Upper lobe of left lung (tissue), 6 donors: ENCODE measurements at regions not wholly inside any gene's neighbourhood (a gene's known extent, or its start where the extent isn't known, plus 50 kb on each side); places are given as distances from the start of the nearest gene placed in this dataset.
A peak's percentile ranks its signal among the peaks of the same experiment; 100 is the strongest.

Experiments
- ATAC-seq, 2 donors: fragments of 200-7000 bp; cut with Tn5 transposase; one replicate each; pipeline ENCODE4 v1.9.1; 2022; ENCODE audit warnings: mild to moderate bottlenecking in 2 of 2, moderate library complexity in 2 of 2; ENCODE audit not compliant: low FRiP score in 2 of 2
- DNase-seq, 2 donors: peaks; one replicate each; pipeline ENCODE4 v3.0.0-alpha.2; 2019 to 2020
- H3K27ac ChIP-seq, 4 donors: fragments of 200-600 bp; sonication (generic); one replicate each; pipeline ENCODE4 v1.5.1; 2016 to 2019
- H3K27me3 ChIP-seq, 4 donors: fragments of 200-600 bp; sonication (generic); one replicate each; pipeline ENCODE4 v1.5.1; 2017 to 2019
- H3K36me3 ChIP-seq, 4 donors: fragments of 200-600 bp; sonication (generic); one replicate each; pipeline ENCODE4 v1.5.1; 2016 to 2019
- H3K4me1 ChIP-seq, 4 donors: fragments of 200-600 bp; sonication (generic); one replicate each; pipeline ENCODE4 v1.5.1; 2018 to 2019
- H3K4me3 ChIP-seq, 4 donors: fragments of 200-600 bp; sonication (generic); one replicate each; pipeline ENCODE4 v1.5.1; 2017 to 2019; ENCODE audit warnings: mild to moderate bottlenecking in 2 of 4, moderate library complexity in 1 of 4
- H3K9me3 ChIP-seq, 4 donors: fragments of 200-600 bp; sonication (generic); one replicate each; pipeline ENCODE4 v1.5.1; 2018 to 2019
- EP300 ChIP-seq, 4 donors: sonication (generic); formaldehyde crosslinking; IDR thresholded peaks; one replicate each; pipeline ENCODE4 v1.5.1; 2017; ENCODE audit warnings: antibody characterized with exemption in 4 of 4, control low read depth in 2 of 4
- POLR2A ChIP-seq, 4 donors: fragments of 450-650 bp; IDR thresholded peaks; one replicate each; pipeline ENCODE4 v1.5.1; 2016 to 2017; ENCODE audit warnings: antibody characterized with exemption in 4 of 4, mild to moderate bottlenecking in 2 of 4
- POLR2AphosphoS5 ChIP-seq, 2 donors: sonication (generic); formaldehyde crosslinking; IDR thresholded peaks; one replicate each; pipeline ENCODE4 v1.5.1; 2017; ENCODE audit warnings: antibody characterized with exemption in 2 of 2
- WGBS, 2 donors: methylation state at CpG; one replicate each; pipeline ENCODE4 v1.1.5; 2017 to 2018; 5-methylcytosine and 5-hydroxymethylcytosine counted together
- TF ChIP-seq, protein P1 (sequence below), 6 experiments: fragments of 450-650 bp in 4 of 6; fragments of 200-600 bp in 2 of 6; sonication (generic) in 2 of 6; IDR thresholded peaks; one replicate each; pipeline ENCODE4 v1.5.1; 2016 to 2019; ENCODE audit warnings: antibody characterized with exemption in 6 of 6
- donor health status: DM: no; HTN: no; CAD: no; lungs with moderate emphysema.
- donor health status: DM: no; HTN: yes; CAD: no; lungs with severe emphysema.

DNA sequence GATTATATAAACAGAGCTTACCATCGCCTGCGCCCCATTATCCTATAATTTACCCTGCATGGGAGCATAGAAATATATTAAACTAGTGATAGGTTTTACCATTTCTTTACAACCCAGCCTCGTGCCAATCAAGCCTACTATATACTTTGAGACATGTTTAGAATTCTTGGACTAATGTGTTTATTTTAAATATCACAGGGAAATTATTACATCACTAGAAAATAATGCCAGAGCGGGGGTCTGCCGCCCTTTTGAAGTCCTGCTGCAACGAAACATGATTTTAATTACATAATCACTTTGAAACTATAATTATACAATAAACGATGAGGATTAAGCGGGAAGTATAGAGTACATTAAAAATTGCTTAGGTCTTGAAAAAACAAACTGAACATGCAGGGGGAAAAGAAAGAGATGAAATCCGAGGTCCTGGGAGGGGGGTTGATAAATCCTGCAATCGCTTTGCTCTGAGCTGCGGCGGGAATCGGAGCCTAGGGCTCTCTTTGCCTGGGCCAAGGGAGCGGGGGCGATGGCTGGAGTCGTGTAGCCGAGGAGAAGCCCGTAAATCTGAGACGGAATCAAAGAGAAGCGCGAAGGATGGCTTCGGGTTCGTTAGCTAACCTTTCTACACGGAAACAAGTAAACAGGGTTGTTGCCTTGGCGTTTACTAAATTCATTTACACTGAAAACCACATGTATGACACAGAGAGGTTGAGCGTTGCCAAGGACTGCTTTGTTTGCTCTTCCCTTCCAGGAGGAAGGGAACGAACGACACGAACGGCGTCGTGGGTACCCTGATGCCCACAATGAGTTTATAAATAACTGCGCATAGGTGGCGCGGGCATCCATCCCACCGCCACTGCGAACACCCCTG is 127.6 kb downstream of the TMEM174 start:
- H3K4me3 ChIP-seq: no peak overlapping the region
- TF ChIP-seq, protein P1, sequence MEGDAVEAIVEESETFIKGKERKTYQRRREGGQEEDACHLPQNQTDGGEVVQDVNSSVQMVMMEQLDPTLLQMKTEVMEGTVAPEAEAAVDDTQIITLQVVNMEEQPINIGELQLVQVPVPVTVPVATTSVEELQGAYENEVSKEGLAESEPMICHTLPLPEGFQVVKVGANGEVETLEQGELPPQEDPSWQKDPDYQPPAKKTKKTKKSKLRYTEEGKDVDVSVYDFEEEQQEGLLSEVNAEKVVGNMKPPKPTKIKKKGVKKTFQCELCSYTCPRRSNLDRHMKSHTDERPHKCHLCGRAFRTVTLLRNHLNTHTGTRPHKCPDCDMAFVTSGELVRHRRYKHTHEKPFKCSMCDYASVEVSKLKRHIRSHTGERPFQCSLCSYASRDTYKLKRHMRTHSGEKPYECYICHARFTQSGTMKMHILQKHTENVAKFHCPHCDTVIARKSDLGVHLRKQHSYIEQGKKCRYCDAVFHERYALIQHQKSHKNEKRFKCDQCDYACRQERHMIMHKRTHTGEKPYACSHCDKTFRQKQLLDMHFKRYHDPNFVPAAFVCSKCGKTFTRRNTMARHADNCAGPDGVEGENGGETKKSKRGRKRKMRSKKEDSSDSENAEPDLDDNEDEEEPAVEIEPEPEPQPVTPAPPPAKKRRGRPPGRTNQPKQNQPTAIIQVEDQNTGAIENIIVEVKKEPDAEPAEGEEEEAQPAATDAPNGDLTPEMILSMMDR (IDR thresholded peaks at IDR 0.05): no peak
- TF ChIP-seq POLR2AphosphoS5 (IDR thresholded peaks at IDR 0.05) (no peak), POLR2A (IDR thresholded peaks at IDR 0.05) (no peak), EP300 (IDR thresholded peaks at IDR 0.05) (no peak)
- H3K36me3 ChIP-seq: no peaks in the 10 kb centered on the region
- WGBS, 2 donors: 11 to 13% methylated on average over 37 of the region's 37 CpGs
- peaks cover 11 to 30% (median 20%) of the 10 kb centered on the region in 4 donors for H3K4me1 ChIP-seq
- no peak for ATAC-seq
- no peaks in the 10 kb centered on the region for H3K9me3 ChIP-seq
- DNase-seq: no peak
- no peak overlapping the region for H3K27ac ChIP-seq
- peaks cover 0 to 90% (median 47%) of the 10 kb centered on the region in 4 donors for H3K27me3 ChIP-seq

DNA sequence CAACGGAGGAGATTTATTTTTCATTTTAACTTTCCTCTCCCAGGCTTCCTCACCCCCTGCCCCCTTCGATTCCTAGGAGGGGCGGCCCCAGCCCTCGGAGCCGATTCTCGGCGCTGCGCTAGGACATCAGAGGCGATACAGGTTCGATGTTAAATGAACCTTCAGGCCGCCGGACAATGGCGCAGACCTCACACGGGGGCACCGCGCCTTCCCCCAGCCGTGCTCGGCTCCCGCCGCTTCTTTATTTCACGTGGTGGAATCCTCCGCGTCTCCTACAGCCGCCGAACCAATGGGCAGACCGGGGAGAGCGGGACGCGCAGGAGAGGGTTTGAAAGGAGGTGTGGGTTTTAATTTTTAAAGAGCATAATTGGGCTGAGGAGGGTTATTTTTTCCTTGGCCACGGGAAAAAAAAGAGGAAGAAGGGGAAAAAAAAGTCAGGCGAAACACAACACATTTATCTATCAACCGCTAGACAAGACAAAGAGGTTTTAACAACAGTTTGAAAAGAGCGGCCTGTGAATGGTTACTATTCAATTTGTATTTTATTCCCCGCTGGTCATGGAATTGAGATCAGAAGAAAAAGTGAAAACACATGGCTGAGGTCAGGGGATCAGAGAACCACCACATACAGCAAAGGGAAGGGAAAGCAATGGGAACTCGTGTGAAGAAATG is 126.8 kb downstream of the TMEM174 start:
- Histone ChIP-seq H3K4me1 (peaks cover 11 to 30% (median 20%) of the 10 kb centered on the region in 4 donors), H3K4me3 (no peak overlapping the region), H3K9me3 (no peaks in the 10 kb centered on the region), H3K27ac (no peak overlapping the region), H3K36me3 (no peaks in the 10 kb centered on the region), H3K27me3 (peaks cover 0 to 91% (median 45%) of the 10 kb centered on the region in 4 donors)
- TF ChIP-seq POLR2AphosphoS5 (IDR thresholded peaks at IDR 0.05): no peak
- TF ChIP-seq, protein P1 (IDR thresholded peaks at IDR 0.05): no peak
- TF ChIP-seq POLR2A (IDR thresholded peaks at IDR 0.05): no peak
- no peak for TF ChIP-seq EP300 (IDR thresholded peaks at IDR 0.05)
- ATAC-seq (no peak), DNase-seq (peak in 1 of 2 donors; percentile 65)
- WGBS, 2 donors: 9 to 11% methylated on average over 34 to 35 of the region's 35 CpGs

DNA sequence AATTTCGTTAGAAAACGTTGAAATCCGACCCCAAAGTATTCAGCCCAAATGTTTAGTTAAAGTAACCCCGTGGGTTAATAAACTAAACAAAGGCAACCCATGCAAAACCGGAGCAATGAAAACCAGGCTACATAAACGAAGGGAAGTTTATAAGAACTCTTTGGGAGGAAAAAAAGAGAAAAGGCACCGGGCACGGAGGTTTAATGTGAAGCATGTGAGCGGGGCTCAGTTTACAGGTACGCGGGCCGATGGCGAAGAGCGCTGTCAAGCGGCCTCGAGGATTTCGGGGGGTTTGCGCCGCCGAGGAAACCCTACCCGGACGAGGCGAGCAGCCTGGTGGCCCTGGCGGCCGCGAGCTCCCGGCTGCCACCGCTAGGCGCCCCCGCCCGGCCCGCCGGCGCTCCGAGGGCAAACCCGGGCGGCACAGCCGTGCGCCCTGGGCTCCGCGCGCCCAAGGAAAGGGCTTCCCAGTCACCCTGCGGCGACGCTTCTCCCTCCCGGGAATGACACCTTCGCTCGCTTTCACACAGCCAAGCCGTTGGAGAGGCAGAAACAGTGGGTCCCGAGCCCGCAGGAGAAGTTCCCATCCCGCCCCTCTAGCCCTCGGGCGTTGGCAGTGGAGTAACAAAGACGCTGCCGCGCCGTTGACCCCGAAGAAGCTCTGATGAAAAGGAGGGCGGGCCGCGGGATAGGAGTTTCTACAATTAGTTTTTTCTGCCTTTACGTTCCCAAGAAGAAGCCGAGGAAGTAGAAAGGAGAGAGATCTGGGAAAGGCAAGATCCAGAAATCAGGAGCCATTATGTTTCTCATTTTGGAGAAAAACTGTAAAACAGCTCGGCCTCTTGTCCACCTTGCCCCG is 126.0 kb downstream of the TMEM174 start:
- no peaks in the 10 kb centered on the region for H3K36me3 ChIP-seq
- TF ChIP-seq EP300 (IDR thresholded peaks at IDR 0.05) (no peak), POLR2A (IDR thresholded peaks at IDR 0.05) (no peak), POLR2AphosphoS5 (IDR thresholded peaks at IDR 0.05) (no peak)
- TF ChIP-seq, protein P1 (IDR thresholded peaks at IDR 0.05): peak; percentile 14 to 50 (median 25)
- 5 to 7% methylated on average over 39 to 54 of the region's 66 CpGs for WGBS, 2 donors
- H3K9me3 ChIP-seq: no peaks in the 10 kb centered on the region
- ATAC-seq (peak in 1 of 2 donors; percentile 45), DNase-seq (peak in 1 of 2 donors; percentile 83)
- H3K4me1 ChIP-seq: peaks cover 11 to 30% (median 20%) of the 10 kb centered on the region in 4 donors
- peak overlapping the region in 1 of 4 donors; percentile 6 for H3K4me3 ChIP-seq
- H3K27ac ChIP-seq: no peak overlapping the region
- peaks cover 0 to 83% (median 41%) of the 10 kb centered on the region in 4 donors for H3K27me3 ChIP-seq

DNA sequence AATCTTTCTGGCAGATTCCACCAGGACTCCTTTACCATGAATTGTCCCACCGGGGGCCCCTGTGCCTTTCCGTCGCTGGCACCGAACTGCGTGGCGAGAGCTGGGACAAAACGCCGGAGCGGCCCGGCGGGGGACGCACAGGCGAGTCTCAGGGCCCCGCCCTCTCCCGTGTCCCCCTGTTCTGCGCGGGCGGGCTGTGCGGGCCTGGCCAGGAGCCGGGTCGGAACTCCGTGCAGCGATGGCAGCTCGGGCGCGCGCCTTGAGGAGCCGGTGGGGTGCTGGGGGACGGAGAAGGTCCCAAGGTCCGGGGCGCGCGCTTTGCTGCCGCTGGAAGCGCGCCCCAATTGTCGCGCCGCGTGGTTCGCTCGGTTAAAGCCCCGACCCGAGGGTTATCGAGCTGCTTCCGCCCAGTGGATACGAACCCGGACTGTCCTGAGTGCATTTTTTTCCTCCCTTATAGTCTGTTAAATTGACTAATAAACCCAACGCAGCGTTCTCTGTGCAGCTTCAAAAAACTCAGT is 125.3 kb downstream of the TMEM174 start:
- Histone ChIP-seq H3K27ac (no peak overlapping the region), H3K4me1 (peaks cover 11 to 25% (median 17%) of the 10 kb centered on the region in 4 donors), H3K9me3 (no peaks in the 10 kb centered on the region), H3K4me3 (no peak overlapping the region), H3K36me3 (no peaks in the 10 kb centered on the region), H3K27me3 (peaks cover 0 to 76% (median 35%) of the 10 kb centered on the region in 4 donors)
- WGBS, 2 donors: 7 to 8% methylated on average over 4 to 50 of the region's 50 CpGs
- no peak for ATAC-seq
- TF ChIP-seq POLR2AphosphoS5 (IDR thresholded peaks at IDR 0.05) (no peak), POLR2A (IDR thresholded peaks at IDR 0.05) (no peak), EP300 (IDR thresholded peaks at IDR 0.05) (no peak)
- TF ChIP-seq, protein P1 (IDR thresholded peaks at IDR 0.05): no peak
- peak in 1 of 2 donors; percentile 82 for DNase-seq
